OCI-LY7 (cell line): ENCODE measurements at regions not wholly inside any gene's neighbourhood (a gene's known extent, or its start where the extent isn't known, plus 50 kb on each side); places are given as distances from the start of the nearest gene placed in this dataset.

ENCODE experiments used
- BruUV-seq: library from RNA; stranded (reverse); fragments of 400-500 nt; replicated peaks from 2 replicates; lab custom pipeline; 2021; lab: Mats Ljungman, UMichigan
- CTCF ChIA-PET: fragments of 300-600 bp; sonication (Branson Sonifier 250); formaldehyde crosslinking; loops from one replicate; lab custom pipeline; 2022; ENCODE audit warnings: antibody characterized with exemption; ENCODE audit not compliant: unreplicated experiment; lab: Charles Lee
- POLR2A ChIA-PET: fragments of 300-600 bp; sonication (Branson Sonifier 250); formaldehyde crosslinking; loops from one replicate; lab custom pipeline; 2022; ENCODE audit warnings: antibody characterized with exemption; lab: Charles Lee
- DNase-seq: peaks from one replicate; pipeline ENCODE4 v3.0.0-alpha.2; 2015; ENCODE audit warnings: low spot score
- H2AFZ ChIP-seq: fragments of 200-600 bp; sonication (generic), shearing (Covaris generic); 2 replicates; pipeline ENCODE4 v1.6.1; 2014; ENCODE audit warnings: mild to moderate bottlenecking, antibody characterized with exemption, low read length, moderate library complexity
- H3K27ac ChIP-seq: fragments of 200-600 bp; sonication (generic); 2 replicates; pipeline ENCODE4 v1.5.1; 2014; ENCODE audit warnings: mixed run types, low read depth, mild to moderate bottlenecking, moderate library complexity, low read length, inconsistent platforms; ENCODE audit not compliant: poor library complexity, severe bottlenecking
- H3K36me3 ChIP-seq: fragments of 200-600 bp; sonication (generic); 2 replicates; pipeline ENCODE4 v1.6.1; 2014; ENCODE audit warnings: mild to moderate bottlenecking, antibody characterized with exemption, low read length, moderate library complexity, mixed read lengths; ENCODE audit not compliant: insufficient read depth
- H3K4me1 ChIP-seq: fragments of 200-600 bp; sonication (generic); 2 replicates; pipeline ENCODE4 v1.5.1; 2014; ENCODE audit warnings: mild to moderate bottlenecking, low read length; ENCODE audit not compliant: insufficient read depth, poor library complexity, severe bottlenecking
- H3K4me2 ChIP-seq: fragments of 200-600 bp; sonication (generic); 2 replicates; pipeline ENCODE4 v1.6.1; 2014; ENCODE audit warnings: mild to moderate bottlenecking, low read length
- H3K4me3 ChIP-seq: fragments of 200-600 bp; sonication (generic); 2 replicates; pipeline ENCODE4 v1.5.1; 2014; ENCODE audit warnings: mild to moderate bottlenecking, low read depth, low read length; ENCODE audit not compliant: poor library complexity, severe bottlenecking
- H3K79me2 ChIP-seq: fragments of 200-600 bp; sonication (generic); 2 replicates; pipeline ENCODE4 v1.6.1; 2016; ENCODE audit warnings: low read depth, mild to moderate bottlenecking, low read length, moderate library complexity, mixed read lengths; ENCODE audit not compliant: insufficient read depth
- H3K9me2 ChIP-seq: fragments of 200-600 bp; sonication (generic); 2 replicates; pipeline ENCODE4 v1.6.1; 2016; ENCODE audit warnings: mild to moderate bottlenecking, low read length, mixed read lengths; ENCODE audit not compliant: insufficient read depth
- H3K9me3 ChIP-seq: fragments of 200-600 bp; sonication (generic); 2 replicates; pipeline ENCODE4 v1.6.1; 2014; ENCODE audit warnings: mild to moderate bottlenecking, mixed run types, low read length, mixed read lengths
- H4K20me1 ChIP-seq: fragments of 200-600 bp; sonication (generic); 2 replicates; pipeline ENCODE4 v1.6.1; 2014; ENCODE audit warnings: mild to moderate bottlenecking, antibody characterized with exemption, low read length, moderate library complexity, mixed read lengths; ENCODE audit not compliant: insufficient read depth
- CTCF ChIP-seq: fragments of 200-600 bp; sonication (generic); conservative IDR thresholded peaks from 2 replicates; pipeline ENCODE4 v1.5.1; 2014; ENCODE audit warnings: mild to moderate bottlenecking, antibody characterized with exemption, low read length, moderate library complexity, mixed read lengths
- EZH2phosphoT487 ChIP-seq: fragments of 200-600 bp; sonication (generic); IDR thresholded peaks from 2 replicates; pipeline ENCODE4 v1.6.1; 2018; ENCODE audit warnings: low read depth, borderline replicate concordance, mild to moderate bottlenecking, mixed run types, antibody characterized with exemption, low read length, moderate library complexity, mixed read lengths
- intact Hi-C: fragments of 100-400 bp; cut with micrococcal nuclease; formaldehyde crosslinking; loops from one replicate; pipeline ENCODE4 v1.10.0; 2022; ENCODE audit not compliant: unreplicated experiment

- intact Hi-C loops, result no loop called here
- Histone ChIP-seq H3K27ac (no peak overlapping the region), H3K9me2 (no peaks in the 10 kb centered on the region; the same call in 1 of the 2 replicates), H3K9me3 (no peaks in the 10 kb centered on the region), H4K20me1 (no peaks in the 10 kb centered on the region), H3K4me3 (no peak overlapping the region), H3K4me2 (no peak overlapping the region), H3K36me3 (no peaks in the 10 kb centered on the region), H3K4me1 (no peaks in the 10 kb centered on the region), H3K79me2 (no peaks in the 10 kb centered on the region), H2AFZ (peak overlapping the region; percentile 19; the same call in 1 of the 2 replicates)
- DNase-seq, result no peak
- BruUV-seq, result no TSS peak
- ChIA-PET CTCF (interaction anchor here (0.5 kb wide), 1 partner anchor 151 kb away, joined by 3 read pairs; no protein-coding TSS in a partner anchor), POLR2A (interaction anchor here (0.7 to 1.2 kb wide), 4 partner anchors 11 to 57 kb away, joined by 3 read pairs; no protein-coding TSS in a partner anchor)
- TF ChIP-seq CTCF, result no peak
- no peak for TF ChIP-seq EZH2phosphoT487
Measured at GRCh38 chr4:132124624-132124974, 1024.5 kb upstream of the PCDH10 start.

- H3K9me3 ChIP-seq, result no peaks in the 10 kb centered on the region
- no peaks in the 10 kb centered on the region for H3K4me1 ChIP-seq
- no peaks in the 10 kb centered on the region for H4K20me1 ChIP-seq
- no TSS peak for BruUV-seq
- H3K9me2 ChIP-seq, result no peaks in the 10 kb centered on the region; the same call in 1 of the 2 replicates
- H3K27ac ChIP-seq, result no peak overlapping the region
- no peaks in the 10 kb centered on the region for H3K36me3 ChIP-seq
- H3K4me3 ChIP-seq, result no peak overlapping the region
- TF ChIP-seq CTCF (no peak), EZH2phosphoT487 (no peak)
- ChIA-PET CTCF (no interaction called here), POLR2A (interaction anchor here (0.9 to 1.2 kb wide), 4 partner anchors 12 to 56 kb away, joined by 3 to 5 read pairs (median 3); no protein-coding TSS in a partner anchor)
- no peaks in the 10 kb centered on the region for H3K79me2 ChIP-seq
- no peak overlapping the region for H3K4me2 ChIP-seq
- no peak for DNase-seq
- intact Hi-C loops, result no loop called here
- peak overlapping the region; percentile 18; the same call in 1 of the 2 replicates for H2AFZ ChIP-seq
Measured at GRCh38 chr4:132125131-132125530, 1024.0 kb upstream of the PCDH10 start.

- H3K27ac ChIP-seq, result no peak overlapping the region
- no peaks in the 10 kb centered on the region for H4K20me1 ChIP-seq
- peaks cover 22% of the 10 kb centered on the region for H3K9me3 ChIP-seq
- H2AFZ ChIP-seq, result peak overlapping the region; percentile 62
- no peak for TF ChIP-seq EZH2phosphoT487
- TF ChIP-seq CTCF, result no peak
- no TSS peak for BruUV-seq
- H3K4me1 ChIP-seq, result no peaks in the 10 kb centered on the region
- H3K36me3 ChIP-seq, result no peaks in the 10 kb centered on the region
- DNase-seq, result no peak
- ChIA-PET CTCF (no interaction called here), POLR2A (interaction anchor here (0.6 to 1.5 kb wide), 6 partner anchors 9 to 482 kb away, joined by 3 to 6 read pairs (median 4); no protein-coding TSS in a partner anchor)
- intact Hi-C loops, result no loop called here
- H3K79me2 ChIP-seq, result no peaks in the 10 kb centered on the region
- H3K9me2 ChIP-seq, result no peaks in the 10 kb centered on the region
- H3K4me3 ChIP-seq, result no peak overlapping the region
- no peak overlapping the region for H3K4me2 ChIP-seq
Measured at GRCh38 chr4:132132433-132132832, 1016.7 kb upstream of the PCDH10 start.
